PC-3 (cell line): ENCODE measurements at regions not wholly inside any gene's neighbourhood (a gene's known extent, or its start where the extent isn't known, plus 50 kb on each side); places are given as distances from the start of the nearest gene placed in this dataset.

Experiments
- ATAC-seq: fragments of 200-7000 bp; cut with Tn5 transposase; 2 replicates; pipeline ENCODE4 v1.9.1; 2020; ENCODE audit warnings: mild to moderate bottlenecking, moderate library complexity
- BruUV-seq: library from RNA; stranded (reverse); fragments of 400-500 nt; replicated peaks from 2 replicates; lab custom pipeline; 2021; lab: Mats Ljungman, UMichigan
- CTCF ChIA-PET: fragments of 300-600 bp; sonication (Branson Sonifier 250); formaldehyde crosslinking; loops from one replicate; lab custom pipeline; 2022; ENCODE audit warnings: antibody characterized with exemption; lab: Charles Lee
- POLR2A ChIA-PET: fragments of 300-600 bp; sonication (Branson Sonifier 250); formaldehyde crosslinking; loops from one replicate; lab custom pipeline; 2022; ENCODE audit warnings: antibody characterized with exemption; ENCODE audit not compliant: unreplicated experiment; lab: Charles Lee
- DNase-seq: peaks from one replicate; pipeline ENCODE4 v3.0.0-alpha.2; 2015
- H2AFZ ChIP-seq: fragments of 300-600 bp; sonication (generic); 2 replicates; pipeline ENCODE4 v1.6.0; 2016; ENCODE audit warnings: antibody characterized with exemption, low read length
- H3F3A ChIP-seq: fragments of 300-600 bp; sonication (generic); one replicate; pipeline ENCODE4 v1.6.0; 2017; ENCODE audit warnings: antibody characterized with exemption, low read length, control low read depth, mild to moderate bottlenecking; ENCODE audit not compliant: unreplicated experiment
- H3K27ac ChIP-seq: fragments of 300-600 bp; sonication (generic); 2 replicates; pipeline ENCODE4 v1.5.1; 2016; ENCODE audit warnings: mild to moderate bottlenecking, low read length
- H3K27me3 ChIP-seq: fragments of 300-600 bp; sonication (generic); 2 replicates; pipeline ENCODE4 v1.6.1; 2016; ENCODE audit warnings: low read length, mixed read lengths
- H3K36me3 ChIP-seq: fragments of 300-600 bp; sonication (generic); 2 replicates; pipeline ENCODE4 v1.6.1; 2016; ENCODE audit warnings: low read depth, mixed run types, low read length, mixed read lengths
- H3K4me1 ChIP-seq: fragments of 300-600 bp; sonication (generic); 2 replicates; pipeline ENCODE4 v1.5.1; 2016; ENCODE audit warnings: low read length; ENCODE audit not compliant: insufficient read depth
- H3K4me2 ChIP-seq: fragments of 300-600 bp; sonication (generic); 2 replicates; pipeline ENCODE4 v1.6.0; 2016; ENCODE audit warnings: low read length
- H3K4me3 ChIP-seq: fragments of 300-600 bp; sonication (generic); 2 replicates; pipeline ENCODE4 v1.5.1; 2016; ENCODE audit warnings: mild to moderate bottlenecking, low read length, mixed read lengths
- H3K79me2 ChIP-seq: fragments of 300-600 bp; sonication (generic); 2 replicates; pipeline ENCODE4 v1.6.1; 2017; ENCODE audit warnings: low read length, mixed read lengths
- H3K9ac ChIP-seq: fragments of 300-600 bp; sonication (generic); 2 replicates; pipeline ENCODE4 v1.6.0; 2016; ENCODE audit warnings: mild to moderate bottlenecking, low read length
- H3K9me2 ChIP-seq: fragments of 300-600 bp; sonication (generic); replicated peaks from 2 replicates; pipeline ENCODE4 v1.6.1; 2016; ENCODE audit warnings: mixed run types, low read length, mixed read lengths
- H3K9me3 ChIP-seq: fragments of 300-600 bp; sonication (generic); 2 replicates; pipeline ENCODE4 v1.6.1; 2016; ENCODE audit warnings: low read length, mixed read lengths
- H4K20me1 ChIP-seq: fragments of 300-600 bp; sonication (generic); 2 replicates; pipeline ENCODE4 v1.6.1; 2016; ENCODE audit warnings: low read length, mixed read lengths
- EZH2 ChIP-seq: fragments of 300-600 bp; sonication (generic); IDR thresholded peaks from one replicate; pipeline ENCODE4 v1.6.1; 2017; ENCODE audit warnings: antibody characterized with exemption, mild to moderate bottlenecking, low read length; ENCODE audit not compliant: unreplicated experiment
- EZH2phosphoT487 ChIP-seq: fragments of 300-600 bp; sonication (generic); IDR thresholded peaks from 2 replicates; pipeline ENCODE4 v1.6.1; 2018; ENCODE audit warnings: mild to moderate bottlenecking, antibody characterized with exemption, low read length, borderline replicate concordance
- intact Hi-C: fragments of 100-400 bp; cut with micrococcal nuclease; formaldehyde crosslinking; loops from 2 replicates; pipeline ENCODE4 v1.9.0; 2023
- TF ChIP-seq, protein P1 (sequence below): fragments of 300-600 bp; sonication (generic); conservative IDR thresholded peaks from 2 replicates; pipeline ENCODE4 v1.5.1; 2017; ENCODE audit warnings: antibody characterized with exemption, low read depth, mild to moderate bottlenecking, low read length

DNA sequence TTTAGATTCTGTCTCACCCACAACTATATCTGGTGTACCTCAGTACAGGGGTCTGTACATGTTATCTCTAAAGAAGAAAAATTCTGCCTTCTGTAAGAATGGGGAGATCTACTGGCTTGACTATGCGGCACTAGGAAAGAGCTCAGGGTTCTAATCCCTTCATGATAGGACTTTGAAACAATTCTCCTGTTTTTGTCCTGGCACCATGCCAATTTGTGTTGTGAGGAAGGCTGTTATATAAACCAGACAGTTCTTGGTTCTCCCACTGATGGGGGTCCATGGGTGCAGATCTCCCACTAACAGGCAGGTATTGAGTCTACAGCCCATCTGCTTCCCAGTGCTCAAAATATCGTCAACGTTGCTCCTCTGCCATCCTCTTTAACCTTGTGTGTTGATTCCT is 883.7 kb downstream of the GALC start:
- ChIA-PET POLR2A (no interaction called here), CTCF (no interaction called here)
- Histone ChIP-seq H3K27ac (no peak overlapping the region), H3K79me2 (no peaks in the 10 kb centered on the region), H4K20me1 (no peaks in the 10 kb centered on the region), H3K4me2 (no peak overlapping the region), H3K9ac (no peak overlapping the region), H3K36me3 (no peaks in the 10 kb centered on the region), H2AFZ (no peak overlapping the region), H3K9me3 (peaks cover 3% of the 10 kb centered on the region; the same call in 1 of the 2 replicates), H3K4me3 (no peak overlapping the region), H3F3A (no peaks in the 10 kb centered on the region), H3K4me1 (no peaks in the 10 kb centered on the region), H3K9me2 (no peaks in the 10 kb centered on the region), H3K27me3 (no peaks in the 10 kb centered on the region)
- intact Hi-C loops = no loop called here
- TF ChIP-seq EZH2phosphoT487 (no peak), EZH2 (no peak)
- TF ChIP-seq, protein P1, sequence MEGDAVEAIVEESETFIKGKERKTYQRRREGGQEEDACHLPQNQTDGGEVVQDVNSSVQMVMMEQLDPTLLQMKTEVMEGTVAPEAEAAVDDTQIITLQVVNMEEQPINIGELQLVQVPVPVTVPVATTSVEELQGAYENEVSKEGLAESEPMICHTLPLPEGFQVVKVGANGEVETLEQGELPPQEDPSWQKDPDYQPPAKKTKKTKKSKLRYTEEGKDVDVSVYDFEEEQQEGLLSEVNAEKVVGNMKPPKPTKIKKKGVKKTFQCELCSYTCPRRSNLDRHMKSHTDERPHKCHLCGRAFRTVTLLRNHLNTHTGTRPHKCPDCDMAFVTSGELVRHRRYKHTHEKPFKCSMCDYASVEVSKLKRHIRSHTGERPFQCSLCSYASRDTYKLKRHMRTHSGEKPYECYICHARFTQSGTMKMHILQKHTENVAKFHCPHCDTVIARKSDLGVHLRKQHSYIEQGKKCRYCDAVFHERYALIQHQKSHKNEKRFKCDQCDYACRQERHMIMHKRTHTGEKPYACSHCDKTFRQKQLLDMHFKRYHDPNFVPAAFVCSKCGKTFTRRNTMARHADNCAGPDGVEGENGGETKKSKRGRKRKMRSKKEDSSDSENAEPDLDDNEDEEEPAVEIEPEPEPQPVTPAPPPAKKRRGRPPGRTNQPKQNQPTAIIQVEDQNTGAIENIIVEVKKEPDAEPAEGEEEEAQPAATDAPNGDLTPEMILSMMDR = no peak
- DNase-seq = no peak
- no peak for ATAC-seq
- no TSS peak for BruUV-seq

DNA sequence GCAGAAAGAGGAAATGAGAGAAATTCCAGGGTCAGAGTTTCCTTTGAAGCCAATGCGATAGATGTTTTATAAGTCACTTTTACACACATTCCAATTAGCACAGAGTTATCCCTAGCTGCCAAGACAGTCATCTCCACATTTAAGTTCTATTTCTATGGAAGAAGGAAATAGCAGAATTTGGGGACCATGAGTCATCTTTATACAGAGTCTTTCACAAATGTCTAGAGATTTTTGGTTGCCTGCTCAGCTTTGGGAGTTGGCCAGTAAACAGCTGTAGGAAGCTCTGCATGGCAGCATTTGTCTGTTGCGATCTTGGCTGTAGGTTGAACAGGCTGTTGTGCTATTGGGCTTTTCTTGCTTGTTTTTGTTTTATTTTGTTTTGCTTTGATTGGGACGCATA is 884.3 kb downstream of the GALC start:
- POLR2A ChIA-PET = no interaction called here
- ATAC-seq = no peak
- intact Hi-C loops = no loop called here
- H3K4me1 ChIP-seq = no peaks in the 10 kb centered on the region
- no peaks in the 10 kb centered on the region for H3F3A ChIP-seq
- H4K20me1 ChIP-seq = no peaks in the 10 kb centered on the region
- no peak for DNase-seq
- no peaks in the 10 kb centered on the region for H3K27me3 ChIP-seq
- no peak overlapping the region for H3K4me2 ChIP-seq
- peaks cover 3% of the 10 kb centered on the region; the same call in 1 of the 2 replicates for H3K9me3 ChIP-seq
- H3K9me2 ChIP-seq = no peaks in the 10 kb centered on the region
- TF ChIP-seq EZH2 (no peak), EZH2phosphoT487 (no peak)
- TF ChIP-seq, protein P1 = no peak
- H3K27ac ChIP-seq = no peak overlapping the region
- no TSS peak for BruUV-seq
- CTCF ChIA-PET = no interaction called here
- no peak overlapping the region for H2AFZ ChIP-seq
- H3K36me3 ChIP-seq = no peaks in the 10 kb centered on the region
- no peak overlapping the region for H3K9ac ChIP-seq
- H3K4me3 ChIP-seq = no peak overlapping the region
- H3K79me2 ChIP-seq = no peaks in the 10 kb centered on the region

DNA sequence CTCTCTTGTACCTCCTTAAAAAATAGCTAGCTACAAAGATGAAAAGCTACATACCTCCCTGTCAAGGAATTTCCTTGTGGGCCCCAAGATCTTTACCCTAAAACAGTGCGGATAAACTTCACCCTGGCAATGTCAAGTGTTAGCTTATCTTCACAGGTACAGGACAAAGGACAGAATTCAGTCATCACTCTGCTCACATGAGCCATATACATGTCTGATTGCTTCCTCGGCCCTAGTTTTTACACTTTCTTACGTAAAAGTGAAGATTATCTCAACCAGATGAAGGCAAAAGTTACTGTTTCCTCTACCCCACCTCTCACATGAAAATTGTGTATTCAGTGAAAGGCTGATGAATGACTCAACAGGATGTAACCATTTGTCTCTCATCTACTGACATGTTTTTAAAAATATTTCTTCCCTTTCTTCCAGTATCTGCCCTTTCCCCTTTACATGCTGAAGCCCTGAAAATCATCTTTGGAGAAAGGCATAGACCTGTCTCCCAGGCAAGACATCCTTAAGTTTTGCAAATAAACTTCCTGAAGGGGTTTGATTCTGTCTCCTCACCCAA is 890.1 kb downstream of the GALC start:
- no peaks in the 10 kb centered on the region for H3K9me2 ChIP-seq
- H3F3A ChIP-seq = no peaks in the 10 kb centered on the region
- BruUV-seq = no TSS peak
- H2AFZ ChIP-seq = no peak overlapping the region
- H3K27me3 ChIP-seq = no peaks in the 10 kb centered on the region
- H3K9ac ChIP-seq = no peak overlapping the region
- no peak overlapping the region for H3K27ac ChIP-seq
- no peak for TF ChIP-seq EZH2phosphoT487
- no peak for TF ChIP-seq EZH2
- H3K36me3 ChIP-seq = no peaks in the 10 kb centered on the region
- no peaks in the 10 kb centered on the region for H3K79me2 ChIP-seq
- no peaks in the 10 kb centered on the region for H3K4me1 ChIP-seq
- ATAC-seq (no peak), DNase-seq (no peak)
- no peak overlapping the region for H3K4me3 ChIP-seq
- POLR2A ChIA-PET = no interaction called here
- CTCF ChIA-PET = no interaction called here
- intact Hi-C loops = no loop called here
- no peak overlapping the region for H3K4me2 ChIP-seq
- 0 out of 2 replicates have a peak, but pooled peaks cover 3% of the 10 kb centered on the region for H3K9me3 ChIP-seq
- no peaks in the 10 kb centered on the region for H4K20me1 ChIP-seq
